PC-3 (cell line): ENCODE measurements at regions not wholly inside any gene's neighbourhood (a gene's known extent, or its start where the extent isn't known, plus 50 kb on each side); places are given as distances from the start of the nearest gene placed in this dataset.

Experiments
- CTCF ChIP-seq: fragments of 300-600 bp; sonication (generic); conservative IDR thresholded peaks from 2 replicates; pipeline ENCODE4 v1.5.1; 2017; ENCODE audit warnings: antibody characterized with exemption, low read depth, mild to moderate bottlenecking, low read length
- EZH2phosphoT487 ChIP-seq: fragments of 300-600 bp; sonication (generic); IDR thresholded peaks from 2 replicates; pipeline ENCODE4 v1.6.1; 2018; ENCODE audit warnings: mild to moderate bottlenecking, antibody characterized with exemption, low read length, borderline replicate concordance

- TF ChIP-seq CTCF (no peak), EZH2phosphoT487 (no peak)
These were observed 101.6 kb upstream of the ESRRB start for GRCh38 chr14:76274324-76274723.
